Hepatocyte (in vitro differentiated cells): ENCODE measurements at regions not wholly inside any gene's neighbourhood (a gene's known extent, or its start where the extent isn't known, plus 50 kb on each side); places are given as distances from the start of the nearest gene placed in this dataset.

ENCODE experiments used
- DNase-seq: peaks from one replicate; pipeline ENCODE4 v3.0.0-alpha.2; 2016; ENCODE audit warnings: low spot score
- H2AFZ ChIP-seq: fragments of 200-600 bp; sonication (generic); 2 replicates; pipeline ENCODE4 v1.6.0; 2016; ENCODE audit warnings: antibody characterized with exemption, mild to moderate bottlenecking
- H3K27ac ChIP-seq: fragments of 200-600 bp; sonication (generic); 2 replicates; pipeline ENCODE4 v1.5.1; 2016; ENCODE audit warnings: mild to moderate bottlenecking
- H3K27me3 ChIP-seq: fragments of 200-600 bp; sonication (generic); 2 replicates; pipeline ENCODE4 v1.6.1; 2016
- H3K36me3 ChIP-seq: fragments of 200-600 bp; sonication (generic); replicated peaks from 2 replicates; pipeline ENCODE4 v1.5.1; 2016; ENCODE audit warnings: low read depth; ENCODE audit not compliant: insufficient read depth
- H3K4me1 ChIP-seq: fragments of 200-600 bp; sonication (generic); 2 replicates; pipeline ENCODE4 v1.5.1; 2016; ENCODE audit warnings: mild to moderate bottlenecking, moderate library complexity; ENCODE audit not compliant: insufficient read depth
- H3K4me2 ChIP-seq: fragments of 200-600 bp; sonication (generic); 2 replicates; pipeline ENCODE4 v1.6.0; 2016
- H3K4me3 ChIP-seq: fragments of 200-600 bp; sonication (generic); 2 replicates; pipeline ENCODE4 v1.5.1; 2016; ENCODE audit warnings: mild to moderate bottlenecking
- H3K79me2 ChIP-seq: fragments of 200-600 bp; sonication (generic); 2 replicates; pipeline ENCODE4 v1.6.0; 2017; ENCODE audit warnings: mild to moderate bottlenecking
- H3K9me2 ChIP-seq: fragments of 200-600 bp; sonication (generic); replicated peaks from 2 replicates; pipeline ENCODE4 v1.6.0; 2017; ENCODE audit warnings: mild to moderate bottlenecking; ENCODE audit not compliant: insufficient read depth
- H3K9me3 ChIP-seq: fragments of 200-600 bp; sonication (generic); 2 replicates; pipeline ENCODE4 v1.5.1; 2016; ENCODE audit warnings: low read depth, mild to moderate bottlenecking
- H4K20me1 ChIP-seq: fragments of 200-600 bp; sonication (generic); 2 replicates; pipeline ENCODE4 v1.6.0; 2016; ENCODE audit warnings: mild to moderate bottlenecking; ENCODE audit not compliant: insufficient read depth, poor library complexity, severe bottlenecking
- CTCF ChIP-seq: fragments of 200-600 bp; sonication (generic); IDR thresholded peaks from 2 replicates; pipeline ENCODE4 v1.5.1; 2016; ENCODE audit warnings: antibody characterized with exemption, mild to moderate bottlenecking; ENCODE audit not compliant: poor library complexity
- EZH2 ChIP-seq: fragments of 200-600 bp; sonication (generic); IDR thresholded peaks from 2 replicates; pipeline ENCODE4 v1.6.1; 2016; ENCODE audit warnings: antibody characterized with exemption, mild to moderate bottlenecking, borderline replicate concordance
- EZH2phosphoT487 ChIP-seq: fragments of 200-600 bp; sonication (generic); IDR thresholded peaks from one replicate; pipeline ENCODE4 v1.6.1; 2018; ENCODE audit warnings: antibody characterized with exemption, mild to moderate bottlenecking, low read depth, moderate library complexity; ENCODE audit not compliant: unreplicated experiment, severe bottlenecking
- WGBS: methylation state at CpG from one replicate; pipeline ENCODE4 v1.1.6; 2016; ENCODE audit warnings: low lambda C conversion rate; ENCODE audit errors: missing lambda C conversion rate; 5-methylcytosine and 5-hydroxymethylcytosine counted together

GRCh38 chr5:145681216-145681615 lies 153.9 kb downstream of the PRELID2 start:
- TF ChIP-seq EZH2phosphoT487 (no peak), EZH2 (no peak), CTCF (no peak)
- H4K20me1 ChIP-seq: no peaks in the 10 kb centered on the region
- no peaks in the 10 kb centered on the region for H3K79me2 ChIP-seq
- H3K4me2 ChIP-seq: peak overlapping the region; percentile 30
- no peak for DNase-seq
- H3K9me3 ChIP-seq: no peaks in the 10 kb centered on the region
- WGBS: 69% methylated on average over 1 of the region's 1 CpG
- H3K9me2 ChIP-seq: no peaks in the 10 kb centered on the region
- H3K36me3 ChIP-seq: no peaks in the 10 kb centered on the region
- peak overlapping the region; percentile 23 for H2AFZ ChIP-seq
- H3K4me3 ChIP-seq: no peak overlapping the region
- H3K27me3 ChIP-seq: no peaks in the 10 kb centered on the region
- peaks cover 7% of the 10 kb centered on the region for H3K4me1 ChIP-seq
- H3K27ac ChIP-seq: peak overlapping the region; percentile 7

GRCh38 chr5:145680767-145681166 lies 154.4 kb downstream of the PRELID2 start:
- Histone ChIP-seq H3K27ac (no peak overlapping the region), H3K9me3 (no peaks in the 10 kb centered on the region), H3K4me1 (peaks cover 7% of the 10 kb centered on the region), H2AFZ (no peak overlapping the region), H4K20me1 (no peaks in the 10 kb centered on the region), H3K79me2 (no peaks in the 10 kb centered on the region), H3K27me3 (no peaks in the 10 kb centered on the region), H3K9me2 (no peaks in the 10 kb centered on the region), H3K4me2 (peak overlapping the region; percentile 30), H3K4me3 (no peak overlapping the region), H3K36me3 (no peaks in the 10 kb centered on the region)
- TF ChIP-seq CTCF: no peak
- no peak for TF ChIP-seq EZH2phosphoT487
- TF ChIP-seq EZH2: no peak
- WGBS: 55% methylated on average over 7 of the region's 7 CpGs
- DNase-seq: no peak

DNA sequence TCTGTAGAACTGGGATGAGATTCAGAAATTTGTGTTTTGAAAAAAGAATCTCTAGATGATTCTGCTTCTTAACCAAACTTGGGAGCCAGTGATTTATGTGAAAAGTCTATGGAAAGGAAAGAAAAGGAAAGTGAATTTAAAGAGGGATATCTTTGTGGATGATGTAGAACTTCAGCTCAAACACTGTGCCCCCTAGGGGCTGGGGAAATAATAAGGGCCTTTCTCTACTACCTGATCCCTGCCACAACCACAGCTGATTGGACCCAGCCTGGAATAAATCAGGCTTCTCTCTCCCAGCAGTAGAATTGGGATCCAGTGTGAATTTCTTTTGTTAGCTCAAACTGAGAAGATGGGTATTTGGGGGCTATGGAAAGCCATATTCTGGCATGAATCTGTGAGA lies 155.0 kb downstream of the PRELID2 start:
- H3K36me3 ChIP-seq: no peaks in the 10 kb centered on the region
- no peaks in the 10 kb centered on the region for H3K79me2 ChIP-seq
- H3K27me3 ChIP-seq: no peaks in the 10 kb centered on the region
- H3K27ac ChIP-seq: no peak overlapping the region
- H3K4me1 ChIP-seq: peaks cover 7% of the 10 kb centered on the region
- no peak for DNase-seq
- no peaks in the 10 kb centered on the region for H3K9me2 ChIP-seq
- no peaks in the 10 kb centered on the region for H3K9me3 ChIP-seq
- H2AFZ ChIP-seq: no peak overlapping the region
- H3K4me3 ChIP-seq: no peak overlapping the region
- H3K4me2 ChIP-seq: no peak overlapping the region
- TF ChIP-seq CTCF: no peak
- no peak for TF ChIP-seq EZH2phosphoT487
- no peak for TF ChIP-seq EZH2
- H4K20me1 ChIP-seq: no peaks in the 10 kb centered on the region

- Histone ChIP-seq H3K9me2 (no peaks in the 10 kb centered on the region), H3K27ac (no peak overlapping the region), H3K4me3 (no peak overlapping the region), H3K36me3 (no peaks in the 10 kb centered on the region), H3K79me2 (no peaks in the 10 kb centered on the region), H3K4me1 (peaks cover 7% of the 10 kb centered on the region), H4K20me1 (no peaks in the 10 kb centered on the region), H2AFZ (no peak overlapping the region), H3K4me2 (no peak overlapping the region), H3K27me3 (no peaks in the 10 kb centered on the region), H3K9me3 (no peaks in the 10 kb centered on the region)
- 56% methylated on average over 2 of the region's 2 CpGs for WGBS
- DNase-seq: no peak
- TF ChIP-seq EZH2phosphoT487: no peak
- no peak for TF ChIP-seq EZH2
- TF ChIP-seq CTCF: no peak
These were observed 156.9 kb downstream of the PRELID2 start for GRCh38 chr5:145678255-145678654.
